ENCODE measurements at regions not wholly inside any gene's neighbourhood (a gene's known extent, or its start where the extent isn't known, plus 50 kb on each side); places are given as distances from the start of the nearest gene placed in this dataset.

- Histone ChIP-seq H3K36me3 (ENCODE audit: control insufficient read depth, insufficient read depth, low read length) (no peaks in the 10 kb centered on the region), H3K9me3 (no peaks in the 10 kb centered on the region), H3K27me3 (replicated peaks; ENCODE audit: control insufficient read depth, insufficient read depth, low read length) (no peaks in the 10 kb centered on the region), H3K4me3 (ENCODE audit: low read depth, low read length) (no peak overlapping the region), H3K4me1 (peaks cover 18% of the 10 kb centered on the region)
- ChIA-PET POLR2A (interaction anchor here (0.6 kb wide), 1 partner anchor 500 kb away, joined by 3 read pairs; no protein-coding TSS in a partner anchor), CTCF (interaction anchor here (1.0 to 3.5 kb wide), 5 partner anchors 12 to 329 kb away, joined by 3 to 21 read pairs (median 4); no protein-coding TSS in a partner anchor)
- DNase-seq, result no peak
- BruUV-seq (replicated peaks), result no TSS peak
- Mint-ChIP-seq H3K27ac (ENCODE audit: unreplicated experiment) (no peak overlapping the region), H3K9me3 (ENCODE audit: unreplicated experiment) (no peaks in the 10 kb centered on the region), H3K36me3 (ENCODE audit: insufficient read depth, unreplicated experiment) (no peaks in the 10 kb centered on the region), H3K4me1 (ENCODE audit: low read depth, unreplicated experiment) (peaks cover 15% of the 10 kb centered on the region), H3K27me3 (ENCODE audit: insufficient read depth, unreplicated experiment) (no peaks in the 10 kb centered on the region), H3K4me3 (ENCODE audit: unreplicated experiment) (no peak overlapping the region)
- TF ChIP-seq CTCF (IDR thresholded peaks at IDR 0.05; ENCODE audit: insufficient read depth in 1 of 2, low read depth in 1 of 2, low read length in 1 of 2, severe bottlenecking in 1 of 2, unreplicated experiment in 1 of 2), result no peak
- intact Hi-C loops (cut with micrococcal nuclease; ENCODE audit: unreplicated experiment), result loop anchor here (10.0 kb wide), 1 partner anchor 178 kb away; no protein-coding TSS in a partner anchor
Measured at GRCh38 chr18:8983195-8983594, 119.3 kb upstream of the NDUFV2 start.

GRCh38 chr18:8984131-8984721, 118.3 kb upstream of the NDUFV2 start:
- CTCF ChIA-PET, result interaction anchor here (1.0 to 3.5 kb wide), 3 partner anchors 13 to 288 kb away, joined by 4 to 21 read pairs (median 12); no protein-coding TSS in a partner anchor
- Mint-ChIP-seq H3K4me3 (ENCODE audit: unreplicated experiment) (no peak overlapping the region), H3K9me3 (ENCODE audit: unreplicated experiment) (no peaks in the 10 kb centered on the region), H3K27ac (ENCODE audit: unreplicated experiment) (no peak overlapping the region), H3K4me1 (ENCODE audit: low read depth, unreplicated experiment) (peaks cover 15% of the 10 kb centered on the region), H3K36me3 (ENCODE audit: insufficient read depth, unreplicated experiment) (no peaks in the 10 kb centered on the region), H3K27me3 (ENCODE audit: insufficient read depth, unreplicated experiment) (no peaks in the 10 kb centered on the region)
- H3K4me3 ChIP-seq (ENCODE audit: low read depth, low read length), result no peak overlapping the region
- no peak for DNase-seq
- intact Hi-C loops (cut with micrococcal nuclease; ENCODE audit: unreplicated experiment), result loop anchor here (10.0 kb wide), 1 partner anchor 179 kb away; no protein-coding TSS in a partner anchor
- H3K4me1 ChIP-seq, result peaks cover 18% of the 10 kb centered on the region
- TF ChIP-seq CTCF (IDR thresholded peaks at IDR 0.05; ENCODE audit: insufficient read depth in 1 of 2, low read depth in 1 of 2, low read length in 1 of 2, severe bottlenecking in 1 of 2, unreplicated experiment in 1 of 2), result no peak
- no peaks in the 10 kb centered on the region for H3K36me3 ChIP-seq (ENCODE audit: control insufficient read depth, insufficient read depth, low read length)
- BruUV-seq (replicated peaks), result no TSS peak
- POLR2A ChIA-PET, result no interaction called here
- no peaks in the 10 kb centered on the region for H3K27me3 ChIP-seq (replicated peaks; ENCODE audit: control insufficient read depth, insufficient read depth, low read length)
- no peaks in the 10 kb centered on the region for H3K9me3 ChIP-seq

GRCh38 chr18:8987241-8987640, 115.3 kb upstream of the NDUFV2 start:
- H3K4me1 ChIP-seq, result no peaks in the 10 kb centered on the region
- intact Hi-C loops (cut with micrococcal nuclease; ENCODE audit: unreplicated experiment), result loop anchor here (10.0 kb wide), 1 partner anchor 182 kb away; no protein-coding TSS in a partner anchor
- TF ChIP-seq CTCF (IDR thresholded peaks at IDR 0.05; ENCODE audit: insufficient read depth in 1 of 2, low read depth in 1 of 2, low read length in 1 of 2, severe bottlenecking in 1 of 2, unreplicated experiment in 1 of 2), result no peak
- Mint-ChIP-seq H3K27me3 (ENCODE audit: insufficient read depth, unreplicated experiment) (no peaks in the 10 kb centered on the region), H3K9me3 (ENCODE audit: unreplicated experiment) (no peaks in the 10 kb centered on the region), H3K4me1 (ENCODE audit: low read depth, unreplicated experiment) (no peaks in the 10 kb centered on the region), H3K36me3 (ENCODE audit: insufficient read depth, unreplicated experiment) (no peaks in the 10 kb centered on the region), H3K4me3 (ENCODE audit: unreplicated experiment) (no peak overlapping the region), H3K27ac (ENCODE audit: unreplicated experiment) (no peak overlapping the region)
- H3K27me3 ChIP-seq (replicated peaks; ENCODE audit: control insufficient read depth, insufficient read depth, low read length), result no peaks in the 10 kb centered on the region
- CTCF ChIA-PET, result interaction anchor here (0.8 to 2.0 kb wide), 5 partner anchors 8 to 506 kb away, joined by 3 to 29 read pairs (median 5); no protein-coding TSS in a partner anchor
- no peak for DNase-seq
- no peaks in the 10 kb centered on the region for H3K9me3 ChIP-seq
- no peak overlapping the region for H3K4me3 ChIP-seq (ENCODE audit: low read depth, low read length)
- POLR2A ChIA-PET, result no interaction called here
- no TSS peak for BruUV-seq (replicated peaks)
- no peaks in the 10 kb centered on the region for H3K36me3 ChIP-seq (ENCODE audit: control insufficient read depth, insufficient read depth, low read length)
